NCI-H2081 (cell line): ENCODE measurements at regions not wholly inside any gene's neighbourhood (a gene's known extent, or its start where the extent isn't known, plus 50 kb on each side); places are given as distances from the start of the nearest gene placed in this dataset.
"Not testable (repeated sequence)": the region's sequence is repeated elsewhere in the genome, so short reads cannot be mapped to it uniquely, and the experiment has no call there.

Experiments used
- DNase-seq, 2 experiments: peaks; one replicate each; lab custom pipeline; 2025; lab: John Stamatoyannopoulos, UW

DNA sequence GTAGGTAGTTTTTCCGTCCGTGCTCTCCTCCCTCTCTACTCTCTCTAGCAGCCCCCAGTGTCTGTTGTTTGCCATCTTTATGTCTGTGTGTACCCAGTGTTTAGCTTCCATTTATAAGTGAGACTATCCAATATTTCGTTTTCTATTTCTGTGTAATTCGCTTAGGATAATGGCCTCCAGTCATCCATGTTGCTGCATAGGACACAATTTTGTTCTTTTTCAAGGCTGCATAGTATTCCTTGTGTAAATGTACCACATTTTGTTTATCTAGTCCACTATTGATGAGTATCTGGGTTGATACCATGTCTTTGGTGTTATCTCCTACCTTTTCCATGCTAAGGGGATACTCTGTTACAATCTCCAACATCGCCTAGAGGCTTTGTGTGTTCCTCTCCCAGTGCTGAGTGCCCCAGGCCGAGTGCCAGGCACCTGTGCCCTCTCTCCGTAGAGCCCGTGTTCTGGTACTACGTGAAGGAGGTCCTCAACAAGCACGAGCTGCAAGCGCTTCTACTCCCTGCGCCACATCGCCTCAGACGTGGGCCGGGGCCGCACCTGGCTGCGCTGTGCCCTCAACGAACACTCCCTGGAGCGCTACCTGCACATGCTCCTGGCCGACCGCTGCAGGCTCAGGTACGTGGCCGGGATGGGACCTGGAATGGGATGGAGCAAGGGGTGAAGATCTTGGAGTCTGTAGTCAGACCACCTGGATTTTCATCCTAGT lies 51.0 kb downstream of the NPIPB11 start:
- not testable (repeated sequence) for DNase-seq

GRCh38 chr16:29354449-29354848 lies 52.1 kb downstream of the NPIPB11 start:
- not testable (repeated sequence) for DNase-seq

- DNase-seq = not testable (repeated sequence)
Measured at GRCh38 chr16:29352617-29352999, 53.9 kb downstream of the NPIPB11 start.

DNA sequence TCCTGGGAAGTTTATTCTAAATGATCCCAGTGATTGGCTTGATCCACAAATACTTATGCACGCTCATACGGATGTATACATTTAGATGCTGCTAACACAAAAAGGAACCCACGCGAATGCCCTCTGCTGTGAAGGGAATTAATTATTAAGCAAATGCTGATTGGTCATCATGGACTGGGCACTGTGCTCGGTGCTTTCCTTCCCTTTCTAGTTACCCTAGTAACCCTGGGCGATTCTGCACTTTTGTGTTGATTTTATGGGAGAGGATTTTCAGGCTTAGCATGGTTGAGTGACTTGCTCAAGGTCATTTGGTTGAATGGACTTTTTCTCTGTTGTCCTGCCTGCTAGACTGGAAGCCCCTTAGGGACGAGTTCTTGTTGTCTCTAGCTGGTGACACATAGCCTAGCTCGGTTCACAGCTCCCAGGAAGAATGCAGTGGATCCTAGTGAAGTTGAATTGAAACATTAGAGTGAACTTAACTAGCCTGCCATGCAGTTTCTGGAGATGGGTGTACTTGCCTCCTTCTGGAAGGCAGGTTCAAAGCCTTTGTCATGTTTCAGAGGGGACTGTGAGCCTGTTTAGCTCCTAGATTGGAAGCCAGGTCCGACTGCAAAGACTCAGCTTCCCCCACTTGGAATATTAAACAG lies 54.4 kb downstream of the NPIPB11 start:
- not testable (repeated sequence) for DNase-seq

- DNase-seq = peak; percentile 39 to 85
Measured at GRCh38 chr16:29351271-29351969, 55.1 kb downstream of the NPIPB11 start.

DNA sequence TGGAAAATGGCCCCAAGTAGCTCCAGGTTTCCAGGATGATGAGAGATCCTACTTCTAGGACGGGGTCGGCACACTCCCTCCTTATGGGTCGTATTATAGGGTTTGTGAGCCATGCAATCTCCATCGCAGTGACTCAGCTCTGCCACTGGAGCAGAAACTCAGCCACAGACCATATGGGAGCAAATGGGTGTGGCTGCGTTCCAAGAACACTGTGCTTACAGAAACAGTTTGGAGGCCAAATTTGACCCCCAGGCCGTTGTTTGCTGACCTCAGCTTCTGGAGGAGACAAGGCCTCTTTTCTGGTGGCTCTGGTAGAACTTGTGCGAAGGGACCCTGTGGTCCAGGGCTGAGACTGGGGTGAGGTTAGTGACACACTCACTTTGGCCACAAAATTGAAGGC lies 56.5 kb downstream of the NPIPB11 start:
- not testable (repeated sequence) for DNase-seq

GRCh38 chr16:29348748-29349147 lies 57.8 kb downstream of the NPIPB11 start:
- DNase-seq = not testable (repeated sequence)

- DNase-seq = not testable (repeated sequence)
Measured at GRCh38 chr16:29348123-29348690, 58.3 kb downstream of the NPIPB11 start.

DNA sequence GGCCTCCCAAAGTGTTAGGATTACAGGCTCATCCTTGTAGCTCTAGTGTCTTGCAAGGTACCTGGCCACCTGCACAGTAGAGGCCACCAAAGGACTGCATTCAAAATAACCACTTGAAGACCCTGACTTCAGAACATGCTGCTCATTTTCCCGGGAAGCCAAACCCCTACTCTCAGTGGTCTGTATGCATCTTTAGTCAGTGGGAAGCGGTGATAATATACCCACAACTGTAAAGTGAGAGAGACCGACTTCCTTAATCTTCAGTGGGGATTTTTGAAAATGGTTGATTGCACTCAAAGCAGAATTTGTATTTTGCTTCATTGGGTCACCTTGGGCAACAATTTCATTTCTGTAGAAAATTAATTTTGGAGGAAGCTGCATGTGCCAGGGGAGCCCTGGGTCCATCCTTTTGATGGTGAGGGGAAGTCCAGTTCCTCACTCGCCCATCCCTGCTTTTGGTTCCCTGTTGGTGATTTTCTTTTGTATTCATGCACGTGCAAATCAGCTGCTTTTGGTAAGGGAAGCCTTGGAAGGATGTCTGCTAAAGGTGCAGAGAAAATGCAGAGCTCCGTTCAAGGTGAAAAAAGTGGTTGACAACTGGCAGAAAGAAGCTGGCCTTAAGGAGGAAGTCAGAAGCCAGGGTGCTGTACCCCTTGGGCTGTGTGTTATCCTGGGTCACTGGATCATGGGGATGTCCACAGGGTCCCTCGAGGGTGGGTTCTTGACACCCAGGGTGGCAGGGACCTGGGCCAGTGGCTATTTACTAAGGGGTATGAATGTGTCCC lies 59.5 kb downstream of the NPIPB11 start:
- DNase-seq = not testable (repeated sequence)

GRCh38 chr16:29346203-29346602 lies 60.3 kb downstream of the NPIPB11 start:
- not testable (repeated sequence) for DNase-seq

GRCh38 chr16:29342937-29343336 lies 63.6 kb downstream of the NPIPB11 start:
- DNase-seq = not testable (repeated sequence)

GRCh38 chr16:29340779-29341438 lies 65.6 kb downstream of the NPIPB11 start:
- DNase-seq = not testable (repeated sequence)

DNA sequence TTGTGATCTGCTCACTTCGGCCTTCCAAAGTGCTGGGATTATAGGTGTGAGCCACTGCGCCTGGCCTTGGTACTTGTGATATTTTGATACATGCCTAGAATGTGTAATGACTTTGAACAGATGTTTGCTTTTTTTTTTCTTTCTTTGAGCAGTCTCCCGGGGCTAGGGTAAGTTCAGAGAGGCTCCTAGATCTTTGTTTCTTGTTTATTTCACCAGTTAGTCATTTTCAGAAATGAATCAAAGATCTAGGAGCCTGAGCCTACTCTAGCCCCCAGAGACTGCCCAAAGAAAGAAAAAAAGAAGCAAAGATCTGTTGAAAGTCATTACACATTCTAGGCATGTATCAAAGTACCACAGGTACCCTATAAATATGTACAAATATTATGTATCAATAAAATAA lies 66.3 kb downstream of the NPIPB11 start:
- not testable (repeated sequence) for DNase-seq

DNA sequence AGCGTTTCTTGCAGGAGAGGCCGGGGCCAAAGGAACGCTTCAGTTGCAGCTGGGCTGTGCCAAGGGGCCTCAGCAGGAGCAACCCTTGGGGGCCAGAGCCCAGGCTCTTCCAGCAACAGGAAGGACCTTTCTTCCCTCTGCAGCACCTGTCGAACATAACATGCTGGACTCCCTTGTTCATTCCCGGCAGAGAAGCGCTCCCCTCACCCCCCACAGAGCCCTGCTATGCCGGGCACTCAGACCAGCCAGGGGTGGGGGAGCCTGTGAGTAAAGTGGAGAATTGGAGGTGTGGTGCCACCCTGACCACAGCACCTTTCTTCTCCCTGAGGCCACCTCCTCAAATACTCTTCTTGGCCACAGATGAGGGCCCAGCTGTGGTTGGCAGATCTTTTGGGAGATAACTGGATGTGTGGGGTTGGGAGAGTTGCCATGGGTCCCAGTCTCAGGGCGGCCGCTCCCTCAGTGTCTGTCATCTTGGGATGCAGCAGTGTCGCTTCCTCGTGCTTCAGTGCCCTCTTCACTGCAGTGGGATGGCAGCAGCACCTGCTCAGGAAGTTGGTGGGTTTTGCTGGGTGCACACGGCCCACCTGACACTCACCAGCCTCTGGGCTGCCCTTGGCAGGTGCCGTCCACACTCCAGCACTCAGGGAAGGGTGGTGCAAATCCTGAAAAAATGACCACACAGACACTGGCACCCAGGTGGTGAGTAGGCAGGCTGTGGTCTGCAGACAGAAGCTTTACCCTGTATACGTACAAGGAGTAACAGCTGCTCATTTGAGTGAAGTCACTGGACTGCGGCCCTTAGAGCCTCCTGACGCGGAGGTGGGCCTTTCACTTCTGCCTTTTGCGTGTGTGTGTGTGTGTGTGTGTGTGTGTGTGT lies 67.5 kb downstream of the NPIPB11 start:
- not testable (repeated sequence) for DNase-seq

- not testable (repeated sequence) for DNase-seq
Measured at GRCh38 chr16:29337385-29337901, 69.1 kb downstream of the NPIPB11 start.

DNA sequence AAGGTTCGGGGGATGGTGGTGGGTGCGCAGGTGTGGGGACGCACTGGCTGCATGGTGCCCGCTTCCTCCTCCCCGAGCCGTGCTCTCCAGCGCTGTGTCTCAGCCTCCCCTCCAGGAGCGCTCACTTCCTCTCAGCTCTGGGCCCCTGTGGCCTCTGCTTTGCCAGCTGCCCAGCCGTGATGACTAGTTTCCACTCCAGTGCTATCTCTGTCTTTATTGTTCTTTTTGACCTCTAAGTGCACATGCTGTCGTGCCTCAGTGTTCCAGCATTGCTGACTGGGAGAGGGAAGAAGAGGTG lies 71.0 kb downstream of the NPIPB11 start:
- DNase-seq = not testable (repeated sequence)

DNA sequence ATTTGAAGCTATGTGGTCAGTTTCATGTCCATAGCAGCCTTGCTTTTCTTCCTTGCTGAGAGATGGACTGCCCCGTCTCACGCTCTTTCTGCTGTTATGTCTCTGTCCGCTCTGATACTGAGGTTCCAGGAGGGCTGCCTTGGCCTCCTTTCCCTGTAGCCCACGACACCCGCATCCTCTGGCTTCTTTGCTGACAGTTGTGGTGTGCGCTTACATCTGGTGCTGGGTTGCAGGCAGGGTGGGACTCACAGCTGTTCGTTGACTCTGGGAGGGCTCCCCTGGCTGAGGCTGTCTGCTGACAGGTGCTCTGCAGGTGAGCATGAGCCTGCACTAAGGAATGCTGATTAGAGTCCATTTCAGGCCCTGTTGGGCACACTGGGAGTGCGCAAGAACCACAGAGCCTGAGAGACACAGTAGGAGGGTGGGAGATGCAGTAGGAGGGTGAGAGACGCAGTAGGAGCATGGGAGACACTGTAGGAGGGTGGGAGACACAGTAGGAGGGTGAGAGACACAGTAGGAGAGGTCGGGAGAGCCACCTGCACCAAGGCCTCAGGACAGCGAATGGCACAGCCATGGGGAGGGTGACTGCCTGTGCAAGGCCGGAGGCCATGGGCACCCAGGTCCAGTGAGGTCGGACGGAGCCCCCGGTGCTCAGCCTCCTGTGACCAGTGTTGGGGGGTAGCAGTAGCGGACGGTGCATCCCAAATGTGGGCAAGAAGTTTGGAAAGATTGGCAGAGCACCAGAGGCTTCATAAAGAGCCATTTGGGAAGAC lies 71.5 kb downstream of the NPIPB11 start:
- DNase-seq = not testable (repeated sequence)

DNA sequence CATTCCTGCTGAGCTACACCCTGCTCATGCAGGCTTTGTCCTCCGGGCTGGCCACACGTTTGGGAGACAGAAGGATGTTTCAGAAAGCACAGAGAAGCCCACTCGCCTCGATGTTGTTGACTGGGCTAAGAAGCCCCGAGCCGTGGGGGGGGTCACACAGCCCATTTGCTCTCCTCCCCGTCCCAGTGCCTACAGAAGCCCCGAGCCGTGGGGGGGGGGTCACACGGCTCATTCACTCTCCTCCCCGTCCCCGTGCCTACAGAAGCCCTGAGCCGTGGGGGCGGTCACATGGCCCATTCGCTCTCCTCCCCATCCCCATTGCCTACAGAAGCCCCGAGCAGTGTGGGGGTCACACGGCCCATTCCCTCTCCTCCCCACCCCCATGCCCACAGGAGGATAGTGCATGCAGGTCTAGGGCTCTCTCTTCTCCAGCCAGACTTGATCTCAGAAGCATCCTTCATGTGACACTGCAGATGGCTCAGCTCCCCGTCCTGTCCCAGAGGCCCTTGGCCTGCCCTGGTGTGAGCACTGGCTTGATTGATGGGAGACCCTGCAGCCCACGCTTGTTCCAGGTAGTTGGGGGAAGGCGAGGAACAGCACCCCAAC lies 72.9 kb downstream of the NPIPB11 start:
- DNase-seq = not testable (repeated sequence)

- DNase-seq = not testable (repeated sequence)
Measured at GRCh38 chr16:29330623-29331022, 75.9 kb downstream of the NPIPB11 start.
